Liver (tissue), 3 donors: ENCODE measurements at regions not wholly inside any gene's neighbourhood (a gene's known extent, or its start where the extent isn't known, plus 50 kb on each side); places are given as distances from the start of the nearest gene placed in this dataset.

Experiments
- ATF3 ChIP-seq: IDR thresholded peaks from 2 replicates; pipeline ENCODE4 v1.6.1; 2016; ENCODE audit warnings: antibody characterized with exemption
- EGR1 ChIP-seq, 2 donors: IDR thresholded peaks; 2 replicates each; pipeline ENCODE4 v1.6.1; 2016 to 2018; ENCODE audit warnings: antibody characterized with exemption in 2 of 2, low read depth in 2 of 2
- FOXA2 ChIP-seq: IDR thresholded peaks from 2 replicates; pipeline ENCODE4 v1.6.1; 2016; ENCODE audit warnings: antibody characterized with exemption
- GABPA ChIP-seq, 2 donors: IDR thresholded peaks in 1 of 2; conservative IDR thresholded peaks in 1 of 2; 2 replicates each; pipeline ENCODE4 v1.6.1; 2016; ENCODE audit warnings: antibody characterized with exemption in 2 of 2, mild to moderate bottlenecking in 1 of 2, moderate library complexity in 1 of 2
- MAX ChIP-seq: IDR thresholded peaks from 2 replicates; pipeline ENCODE4 v1.6.1; 2016; ENCODE audit warnings: antibody characterized with exemption
- RAD21 ChIP-seq, 2 donors: IDR thresholded peaks; 2 replicates each; pipeline ENCODE4 v1.6.1; 2016; ENCODE audit warnings: antibody characterized with exemption in 2 of 2, mild to moderate bottlenecking in 2 of 2
- REST ChIP-seq: IDR thresholded peaks from 2 replicates; pipeline ENCODE4 v1.6.1; 2016; ENCODE audit warnings: antibody characterized with exemption, mild to moderate bottlenecking
- SP1 ChIP-seq: IDR thresholded peaks from 2 replicates; pipeline ENCODE4 v1.6.1; 2018; ENCODE audit warnings: antibody characterized with exemption, mild to moderate bottlenecking
- TAF1 ChIP-seq: conservative IDR thresholded peaks from 2 replicates; pipeline ENCODE4 v1.6.1; 2016; ENCODE audit warnings: antibody characterized with exemption, mild to moderate bottlenecking
- TF ChIP-seq, protein P1 (sequence below): fragments of 150-350 bp; IDR thresholded peaks from 2 replicates; pipeline ENCODE4 v1.5.1; 2017; ENCODE audit warnings: improper control_type of control experiment, low read depth, low read length; ENCODE audit not compliant: missing input control
- TF ChIP-seq, protein P2 (sequence below): IDR thresholded peaks from 2 replicates; pipeline ENCODE4 v1.6.1; 2016; ENCODE audit warnings: antibody characterized with exemption
- donor health status: healthy.
- donor health status: healthy.

GRCh38 chr5:21024966-21025365 is 1037.0 kb upstream of the CDH18 start:
- TF ChIP-seq, protein P1, sequence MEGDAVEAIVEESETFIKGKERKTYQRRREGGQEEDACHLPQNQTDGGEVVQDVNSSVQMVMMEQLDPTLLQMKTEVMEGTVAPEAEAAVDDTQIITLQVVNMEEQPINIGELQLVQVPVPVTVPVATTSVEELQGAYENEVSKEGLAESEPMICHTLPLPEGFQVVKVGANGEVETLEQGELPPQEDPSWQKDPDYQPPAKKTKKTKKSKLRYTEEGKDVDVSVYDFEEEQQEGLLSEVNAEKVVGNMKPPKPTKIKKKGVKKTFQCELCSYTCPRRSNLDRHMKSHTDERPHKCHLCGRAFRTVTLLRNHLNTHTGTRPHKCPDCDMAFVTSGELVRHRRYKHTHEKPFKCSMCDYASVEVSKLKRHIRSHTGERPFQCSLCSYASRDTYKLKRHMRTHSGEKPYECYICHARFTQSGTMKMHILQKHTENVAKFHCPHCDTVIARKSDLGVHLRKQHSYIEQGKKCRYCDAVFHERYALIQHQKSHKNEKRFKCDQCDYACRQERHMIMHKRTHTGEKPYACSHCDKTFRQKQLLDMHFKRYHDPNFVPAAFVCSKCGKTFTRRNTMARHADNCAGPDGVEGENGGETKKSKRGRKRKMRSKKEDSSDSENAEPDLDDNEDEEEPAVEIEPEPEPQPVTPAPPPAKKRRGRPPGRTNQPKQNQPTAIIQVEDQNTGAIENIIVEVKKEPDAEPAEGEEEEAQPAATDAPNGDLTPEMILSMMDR: no peak
- TF ChIP-seq EGR1 (IDR thresholded peaks at IDR 0.05; ENCODE audit: low read depth in 2 of 2) (no peak), GABPA (IDR thresholded peaks at IDR 0.05 in 1 of 2, conservative IDR thresholded peaks at IDR 0.05 in 1 of 2) (no peak), TAF1 (no peak), RAD21 (IDR thresholded peaks at IDR 0.05) (no peak), SP1 (no peak), REST (no peak), FOXA2 (no peak), ATF3 (no peak), MAX (no peak)
- TF ChIP-seq, protein P2, sequence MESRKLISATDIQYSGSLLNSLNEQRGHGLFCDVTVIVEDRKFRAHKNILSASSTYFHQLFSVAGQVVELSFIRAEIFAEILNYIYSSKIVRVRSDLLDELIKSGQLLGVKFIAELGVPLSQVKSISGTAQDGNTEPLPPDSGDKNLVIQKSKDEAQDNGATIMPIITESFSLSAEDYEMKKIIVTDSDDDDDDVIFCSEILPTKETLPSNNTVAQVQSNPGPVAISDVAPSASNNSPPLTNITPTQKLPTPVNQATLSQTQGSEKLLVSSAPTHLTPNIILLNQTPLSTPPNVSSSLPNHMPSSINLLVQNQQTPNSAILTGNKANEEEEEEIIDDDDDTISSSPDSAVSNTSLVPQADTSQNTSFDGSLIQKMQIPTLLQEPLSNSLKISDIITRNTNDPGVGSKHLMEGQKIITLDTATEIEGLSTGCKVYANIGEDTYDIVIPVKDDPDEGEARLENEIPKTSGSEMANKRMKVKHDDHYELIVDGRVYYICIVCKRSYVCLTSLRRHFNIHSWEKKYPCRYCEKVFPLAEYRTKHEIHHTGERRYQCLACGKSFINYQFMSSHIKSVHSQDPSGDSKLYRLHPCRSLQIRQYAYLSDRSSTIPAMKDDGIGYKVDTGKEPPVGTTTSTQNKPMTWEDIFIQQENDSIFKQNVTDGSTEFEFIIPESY: no peak
